ENCODE measurements at regions not wholly inside any gene's neighbourhood (a gene's known extent, or its start where the extent isn't known, plus 50 kb on each side); places are given as distances from the start of the nearest gene placed in this dataset.
"Not testable (repeated sequence)": the region's sequence is repeated elsewhere in the genome, so short reads cannot be mapped to it uniquely, and the experiment has no call there.

- no peak for DNase-seq
Measured at GRCh38 chr2:19646987-19647386, 254.8 kb downstream of the TTC32 start.

GRCh38 chr2:19644763-19645162 is 257.0 kb downstream of the TTC32 start:
- DNase-seq = no peak

DNA sequence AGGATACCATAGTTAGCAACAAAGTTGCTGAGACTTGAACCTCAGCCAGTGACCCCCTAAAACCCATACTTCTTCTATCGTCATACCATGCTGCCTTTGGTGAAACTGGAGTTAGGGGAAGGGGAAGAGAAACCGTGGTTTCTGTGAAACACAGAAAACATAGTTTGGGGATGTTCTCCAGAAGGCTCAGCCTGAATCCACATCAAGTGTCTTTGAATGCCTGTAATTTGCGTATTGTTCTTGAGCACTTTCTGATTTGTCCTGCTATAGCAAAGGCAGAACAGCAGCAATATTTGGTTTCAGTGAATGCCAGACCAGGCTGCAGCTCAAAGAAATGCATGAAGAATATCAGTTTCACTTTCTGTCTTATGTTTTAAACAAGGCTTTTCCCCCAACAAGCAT is 258.7 kb downstream of the TTC32 start:
- DNase-seq = no peak

- DNase-seq = no peak
Measured at GRCh38 chr2:19642501-19642900, 259.3 kb downstream of the TTC32 start.

DNA sequence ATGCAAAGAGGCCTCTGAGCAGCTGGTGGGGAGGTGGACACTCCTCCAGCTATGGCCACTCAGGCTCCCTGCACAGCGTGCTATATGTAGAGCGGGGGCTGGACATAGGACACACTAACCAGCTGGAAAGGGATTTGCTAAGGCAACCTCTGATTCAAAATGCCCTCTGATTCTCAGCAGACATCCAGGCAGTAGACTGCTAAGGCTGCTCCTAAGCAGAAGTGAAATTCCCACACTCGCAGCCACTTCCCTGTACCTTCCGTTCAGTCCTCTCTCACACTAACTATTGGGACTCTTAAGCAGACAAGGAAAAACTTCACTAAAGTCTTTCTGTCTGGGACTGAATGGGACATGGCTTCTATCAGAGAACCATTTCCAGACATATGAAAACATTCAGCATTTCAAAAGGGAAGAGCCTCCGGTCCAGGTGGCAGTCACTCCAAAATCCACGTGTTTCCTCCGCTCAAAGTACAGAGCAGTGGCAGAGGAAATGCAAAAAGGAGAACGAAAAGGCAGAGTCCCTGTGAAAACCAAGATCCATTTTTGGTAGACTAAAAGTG is 265.8 kb downstream of the TTC32 start:
- DNase-seq = no peak

GRCh38 chr2:19632403-19632991 is 269.3 kb downstream of the TTC32 start:
- no peak for DNase-seq

DNA sequence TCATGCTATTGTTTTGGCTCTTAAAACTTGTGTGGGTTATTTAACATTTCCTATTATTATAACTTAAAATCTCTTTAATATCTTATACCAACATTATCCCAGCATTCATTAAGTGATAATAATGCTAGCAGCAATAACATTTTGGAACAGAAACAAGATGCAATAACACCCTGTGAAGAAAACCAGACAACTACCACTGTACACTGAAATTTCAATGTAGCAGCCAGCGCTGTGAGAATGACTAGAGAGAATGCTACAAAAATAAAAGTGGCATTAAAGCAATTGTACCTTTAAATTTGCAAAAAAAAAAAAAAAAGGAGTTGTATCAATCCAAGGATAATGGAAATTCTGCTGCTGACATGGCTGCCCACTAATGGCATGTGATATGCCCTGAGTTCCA is 269.9 kb downstream of the TTC32 start:
- no peak for DNase-seq

GRCh38 chr2:19630921-19631320 is 270.9 kb downstream of the TTC32 start:
- no peak for DNase-seq

- no peak for DNase-seq
Measured at GRCh38 chr2:19627359-19627758, 268.9 kb upstream of the OSR1 start.

GRCh38 chr2:19623488-19623887 is 265.1 kb upstream of the OSR1 start:
- DNase-seq = no peak

DNA sequence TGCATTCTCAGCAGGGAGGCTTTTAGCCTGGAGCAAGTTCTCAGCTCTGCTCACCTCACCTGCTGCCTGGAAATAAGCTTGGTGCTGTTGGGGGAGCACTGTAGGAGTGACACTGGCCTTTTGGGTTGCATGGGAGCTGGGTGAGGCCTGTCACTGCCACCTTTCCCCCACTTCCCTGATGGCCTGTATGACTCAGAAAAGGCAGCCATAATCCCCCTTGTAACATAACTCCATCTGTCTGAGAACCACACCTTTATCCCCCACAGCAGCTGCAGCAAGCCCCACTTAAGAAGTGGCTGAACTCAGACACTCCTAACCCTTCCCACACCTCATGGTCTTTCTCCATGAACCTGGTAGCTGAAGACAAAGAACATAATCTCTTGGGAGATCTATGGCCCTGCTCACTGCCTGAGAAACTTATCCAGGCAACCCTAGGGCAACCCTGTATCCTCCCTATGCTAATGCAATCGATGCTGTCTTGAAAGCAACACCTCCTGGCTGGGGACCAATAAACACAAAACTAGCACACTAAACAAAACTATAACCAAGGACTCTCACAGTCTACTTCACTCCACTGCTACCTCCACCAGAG is 258.9 kb upstream of the OSR1 start:
- no peak for DNase-seq

DNA sequence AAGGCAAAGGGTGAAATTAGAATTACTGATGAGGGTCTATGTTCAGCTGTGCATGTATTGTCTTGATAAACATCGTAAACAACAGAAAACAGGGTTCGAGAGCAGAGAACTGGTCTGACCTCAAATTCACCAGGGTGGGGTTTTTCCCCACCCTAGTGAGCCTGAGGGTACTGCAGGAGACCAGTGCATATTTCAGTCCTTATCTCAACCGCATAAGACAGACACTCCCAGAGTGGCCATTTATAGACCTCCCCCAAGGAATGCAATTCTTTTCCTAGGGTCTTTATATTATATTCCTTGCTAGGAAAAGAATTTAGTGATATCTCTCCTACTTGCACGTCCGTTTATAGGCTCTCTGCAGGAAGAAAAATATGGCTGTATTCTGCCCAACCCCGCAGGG is 257.0 kb upstream of the OSR1 start:
- not testable (repeated sequence) for DNase-seq

GRCh38 chr2:19614066-19614465 is 255.6 kb upstream of the OSR1 start:
- DNase-seq = no peak

- no peak for DNase-seq
Measured at GRCh38 chr2:19611491-19612332, 253.3 kb upstream of the OSR1 start.

GRCh38 chr2:19609266-19609665 is 250.8 kb upstream of the OSR1 start:
- no peak for DNase-seq

GRCh38 chr2:19607931-19608771 is 249.7 kb upstream of the OSR1 start:
- DNase-seq = no peak

- no peak for DNase-seq
Measured at GRCh38 chr2:19607400-19607799, 249.0 kb upstream of the OSR1 start.

- no peak for DNase-seq
Measured at GRCh38 chr2:19600982-19601381, 242.6 kb upstream of the OSR1 start.

DNA sequence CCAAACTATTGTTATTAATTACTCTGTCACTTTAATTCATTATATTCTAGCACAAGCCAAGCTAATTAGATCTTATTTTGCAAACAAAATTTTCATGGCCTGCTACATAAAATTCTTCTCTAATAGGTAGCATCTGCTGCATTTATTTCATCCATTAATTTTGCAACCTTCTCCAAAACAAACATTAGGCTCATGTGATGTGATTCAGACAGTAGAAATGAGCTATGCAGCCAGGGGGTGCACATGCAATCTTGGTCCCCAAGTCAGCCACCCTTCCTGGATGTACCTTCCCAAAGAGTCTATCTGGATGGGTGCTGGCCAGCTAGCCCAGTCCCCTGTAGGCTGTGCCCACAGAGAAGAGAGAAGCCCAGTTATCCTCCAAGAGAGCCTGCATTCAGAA is 242.1 kb upstream of the OSR1 start:
- DNase-seq = no peak

DNA sequence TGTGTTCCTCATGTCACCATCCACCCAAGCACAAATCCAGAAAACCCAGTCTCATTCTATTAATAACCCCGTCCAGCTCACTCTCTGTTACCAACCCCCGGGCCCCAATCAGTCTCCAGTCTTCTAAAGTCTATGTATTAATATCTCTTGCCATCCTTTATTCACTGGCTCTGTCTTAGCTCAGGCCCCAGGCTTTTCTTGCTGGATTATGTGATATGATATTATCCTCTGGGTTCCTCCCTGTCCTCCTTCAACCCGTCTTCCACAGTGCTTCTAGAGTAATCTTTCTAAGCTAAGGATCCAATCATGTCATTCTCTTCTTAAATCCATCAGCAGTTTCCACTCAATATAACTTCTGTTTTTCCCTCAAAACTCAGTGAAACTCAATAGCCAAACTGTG is 240.5 kb upstream of the OSR1 start:
- DNase-seq = no peak

GRCh38 chr2:19592197-19592596 is 233.8 kb upstream of the OSR1 start:
- no peak for DNase-seq

DNA sequence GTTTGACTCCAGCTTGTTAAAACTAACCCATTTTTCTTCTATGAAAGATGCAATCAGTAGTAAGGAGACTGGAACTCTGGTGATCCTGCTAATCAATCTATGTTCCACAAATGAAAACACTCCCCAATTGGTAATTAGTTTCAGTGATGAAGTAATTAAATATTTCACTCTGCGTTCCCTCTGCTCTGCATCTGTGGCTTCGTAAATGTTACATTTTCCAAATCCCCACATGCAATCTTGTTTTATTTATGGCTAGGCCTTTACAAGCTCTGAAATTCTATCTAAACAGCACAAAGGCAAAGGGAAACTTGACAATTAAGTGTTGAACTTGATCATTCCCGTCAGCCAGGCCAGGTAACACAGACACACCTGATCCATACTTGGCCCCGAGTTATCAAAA is 231.4 kb upstream of the OSR1 start:
- no peak for DNase-seq

GRCh38 chr2:19580830-19581229 is 222.4 kb upstream of the OSR1 start:
- DNase-seq = no peak

All from activated CD4-positive, alpha-beta T cell treated with anti-CD3 and anti-CD28 coated beads, Interleukin-2, amount 50 U/mL, for 48 hours (primary cell).